ENCODE measurements at regions not wholly inside any gene's neighbourhood (a gene's known extent, or its start where the extent isn't known, plus 50 kb on each side); places are given as distances from the start of the nearest gene placed in this dataset.

DNA sequence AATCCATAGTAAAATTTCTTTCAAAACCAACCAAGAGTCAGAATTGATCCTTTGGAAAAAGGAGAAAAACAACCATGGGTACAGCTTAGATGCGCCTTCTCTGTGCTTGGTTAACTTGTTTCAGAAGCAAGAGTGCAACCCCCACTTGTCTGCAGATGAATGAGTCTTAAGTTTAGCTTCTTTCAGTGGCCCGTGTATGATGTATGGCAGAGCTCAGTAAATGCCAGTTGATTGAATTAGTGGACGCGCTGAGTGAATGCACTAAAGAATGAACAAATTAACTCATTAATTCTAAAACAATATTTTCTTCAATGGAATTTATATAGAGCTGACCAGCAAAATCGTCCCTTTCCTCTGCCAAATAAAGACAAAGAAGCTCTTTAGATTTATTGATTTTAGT, 67.0 kb upstream of the ARHGEF3 start:
- TF ChIP-seq SPI1 (IDR thresholded peaks at IDR 0.05; ENCODE audit: borderline replicate concordance, low read depth) (no peak), CTCF (IDR thresholded peaks at IDR 0.05; ENCODE audit: insufficient read depth, low read length) (no peak)

Data from HL-60 (cell line).